NCI-H1436 (cell line): ENCODE measurements at regions not wholly inside any gene's neighbourhood (a gene's known extent, or its start where the extent isn't known, plus 50 kb on each side); places are given as distances from the start of the nearest gene placed in this dataset.

Experiments used
- DNase-seq: peaks from one replicate; lab custom pipeline; 2025; lab: John Stamatoyannopoulos, UW

DNA sequence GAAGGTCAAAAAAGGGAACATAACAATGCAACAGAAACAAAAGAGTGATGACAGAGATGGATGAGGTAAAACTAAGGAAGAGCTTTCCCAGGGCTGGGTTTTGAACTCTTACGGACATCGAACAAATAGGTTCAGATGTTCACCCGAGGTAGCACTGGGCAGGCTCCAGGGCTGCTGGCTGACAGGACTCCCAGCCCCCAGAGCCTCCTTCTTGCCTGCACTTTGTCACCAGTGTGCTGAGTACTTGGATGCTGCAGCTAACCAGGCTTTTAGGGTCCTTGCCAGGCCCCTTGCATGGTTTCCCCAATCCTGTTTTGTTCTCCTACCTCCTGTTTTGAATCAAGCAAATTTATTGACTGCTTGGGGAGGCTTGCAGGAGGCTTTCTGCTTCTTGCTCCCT, 322.9 kb downstream of the DYSF start:
- no peak for DNase-seq

DNA sequence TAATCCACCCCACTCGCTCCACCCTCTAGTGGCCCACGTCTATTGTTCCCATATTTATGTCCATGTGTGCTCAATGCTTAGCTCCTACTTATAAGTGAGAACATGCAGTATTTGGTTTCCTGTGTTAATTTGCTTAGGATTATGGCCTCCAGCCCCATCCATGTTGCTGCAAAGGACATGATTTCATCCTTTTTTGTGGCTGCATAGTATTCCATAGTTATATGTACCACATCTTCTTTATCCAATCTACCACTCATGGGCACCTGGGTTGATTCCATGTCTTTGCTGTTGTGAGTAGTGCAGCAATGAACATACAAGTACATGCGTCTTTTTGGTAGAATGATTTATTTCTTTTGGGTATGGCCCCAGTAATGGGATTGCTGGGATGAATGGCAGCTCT, 319.9 kb downstream of the DYSF start:
- DNase-seq, result no peak

DNA sequence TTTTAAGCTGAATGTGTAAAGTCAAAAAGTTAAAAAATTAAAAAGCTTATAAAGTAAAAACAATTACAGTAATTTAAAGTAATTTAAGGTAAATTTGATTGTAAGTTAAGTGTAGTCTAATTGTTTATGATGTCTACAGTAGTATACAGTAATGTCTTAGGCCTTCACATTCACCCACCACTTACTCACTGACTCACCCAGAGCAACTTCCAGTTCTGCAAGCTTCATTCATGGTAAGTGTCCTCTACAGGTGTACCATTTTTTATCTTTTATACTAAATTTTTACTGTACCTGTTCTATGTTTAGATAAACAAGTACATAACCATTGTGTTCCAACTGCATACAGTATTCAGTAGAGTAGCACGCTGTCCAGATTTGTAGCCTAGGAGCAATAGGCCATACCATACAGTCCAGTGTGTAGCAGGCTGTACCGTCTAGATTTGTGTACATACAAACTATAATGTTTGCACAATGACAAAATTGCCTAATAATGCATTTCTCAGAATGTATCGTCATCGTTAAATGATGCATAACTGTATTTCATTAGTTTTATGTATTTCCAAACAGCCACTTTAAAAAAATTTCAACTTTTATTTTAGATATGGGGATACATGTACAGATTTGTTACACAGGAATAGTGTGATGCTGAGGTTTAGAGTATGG, 319.3 kb downstream of the DYSF start:
- no peak for DNase-seq

DNA sequence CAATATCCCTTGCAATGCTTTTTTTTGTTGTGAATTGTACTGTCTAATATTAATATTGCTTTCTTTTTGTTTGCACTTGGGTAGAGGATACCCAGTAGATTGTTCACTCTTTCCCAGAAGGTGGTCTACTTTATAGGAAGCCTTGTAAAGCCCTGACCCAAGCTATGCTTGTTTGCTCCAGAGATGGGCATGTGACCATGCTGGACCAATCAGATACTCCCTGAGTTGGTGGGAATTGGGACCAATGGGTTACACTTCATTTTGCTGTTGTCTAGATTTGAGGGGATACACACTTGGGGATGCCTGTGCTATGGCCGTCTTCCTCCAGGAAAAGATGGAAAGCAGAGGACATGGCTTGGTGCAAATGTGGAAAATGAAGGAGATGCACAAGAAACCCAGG, 314.3 kb downstream of the DYSF start:
- DNase-seq, result no peak

DNA sequence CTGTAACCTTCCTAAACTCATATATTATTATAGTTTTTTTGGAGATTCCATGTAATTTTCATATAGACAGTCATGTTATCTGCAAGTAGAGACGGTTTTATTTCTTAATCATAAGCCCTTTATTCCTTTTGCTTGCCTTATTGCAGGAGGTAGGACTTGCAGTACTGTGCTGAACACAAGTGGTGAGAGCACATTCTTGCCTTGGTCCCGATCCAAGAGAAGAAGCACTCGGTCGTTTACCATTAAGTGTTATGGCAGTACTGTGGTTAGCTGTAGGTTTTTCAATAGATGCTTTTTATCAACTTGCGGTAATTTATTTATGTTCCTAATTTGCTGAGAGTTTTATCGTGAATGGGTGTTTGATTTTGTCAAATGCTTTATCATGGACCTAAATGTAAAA, 305.7 kb downstream of the DYSF start:
- DNase-seq, result no peak

DNA sequence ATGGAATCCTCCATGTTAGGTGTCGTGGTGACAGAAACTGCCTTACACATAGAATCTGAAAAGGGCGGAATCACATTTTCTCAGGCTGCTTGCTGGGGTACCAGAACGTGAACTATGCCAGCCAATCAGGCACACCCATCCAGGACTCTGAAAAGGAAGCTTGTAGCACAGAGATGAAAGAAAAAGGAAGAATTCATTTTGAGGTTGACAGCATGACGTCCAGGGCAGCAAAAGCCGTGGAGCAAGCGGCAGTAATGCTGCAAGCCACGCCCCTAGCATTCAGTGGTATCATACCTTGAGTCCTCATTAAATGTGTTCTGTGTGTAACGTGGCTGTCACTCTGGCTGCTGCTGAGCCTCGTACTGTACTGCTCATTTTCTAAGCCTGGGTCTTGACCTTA, 304.0 kb downstream of the DYSF start:
- DNase-seq, result no peak

DNA sequence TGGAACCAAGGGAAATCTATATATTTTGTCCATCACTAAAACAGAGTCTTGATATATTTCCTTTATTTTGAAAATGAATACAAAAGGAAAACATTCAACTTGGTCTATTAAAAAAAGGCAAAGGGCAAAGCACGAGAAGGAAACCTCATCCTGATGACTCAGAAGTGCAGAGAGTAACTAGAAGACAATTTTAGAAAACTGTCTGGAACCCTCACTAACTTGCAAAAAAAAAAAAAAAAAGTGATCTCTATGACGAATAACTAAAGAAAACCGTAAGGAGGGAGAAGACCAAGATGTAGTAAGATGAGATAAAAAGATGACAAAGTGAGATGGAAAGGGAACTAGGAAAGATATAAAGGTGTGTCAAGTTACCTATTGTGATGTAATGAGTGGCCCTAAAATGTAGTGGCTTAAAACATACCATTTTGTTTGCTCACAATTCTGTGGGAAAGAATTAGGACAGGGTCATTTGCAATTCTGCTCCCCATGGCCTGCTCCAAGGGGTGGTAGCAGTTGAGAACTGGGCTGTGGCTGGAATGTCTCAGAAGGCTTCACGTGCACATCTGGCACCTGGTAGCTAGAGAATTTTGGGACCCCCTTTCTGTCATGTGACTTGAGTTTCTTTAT, 303.0 kb downstream of the DYSF start:
- no peak for DNase-seq

DNA sequence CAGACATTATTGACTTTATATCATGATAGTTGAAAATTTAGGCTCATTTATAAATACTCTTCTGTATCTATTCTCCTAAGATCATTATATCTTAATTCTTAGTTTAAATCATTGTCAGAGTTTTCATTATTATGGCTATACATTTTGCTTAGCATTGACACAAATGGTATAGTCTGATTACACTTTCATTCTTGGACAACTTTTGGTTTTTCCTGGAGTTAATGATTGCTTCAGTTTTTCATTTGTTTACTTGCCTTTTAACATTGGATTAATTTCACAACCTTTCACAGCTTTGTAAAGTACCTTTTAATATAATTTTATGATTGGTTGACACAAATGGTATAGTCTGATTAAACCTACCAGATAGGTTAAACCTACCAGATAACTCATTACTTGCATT, 298.2 kb downstream of the DYSF start:
- DNase-seq, result no peak

DNA sequence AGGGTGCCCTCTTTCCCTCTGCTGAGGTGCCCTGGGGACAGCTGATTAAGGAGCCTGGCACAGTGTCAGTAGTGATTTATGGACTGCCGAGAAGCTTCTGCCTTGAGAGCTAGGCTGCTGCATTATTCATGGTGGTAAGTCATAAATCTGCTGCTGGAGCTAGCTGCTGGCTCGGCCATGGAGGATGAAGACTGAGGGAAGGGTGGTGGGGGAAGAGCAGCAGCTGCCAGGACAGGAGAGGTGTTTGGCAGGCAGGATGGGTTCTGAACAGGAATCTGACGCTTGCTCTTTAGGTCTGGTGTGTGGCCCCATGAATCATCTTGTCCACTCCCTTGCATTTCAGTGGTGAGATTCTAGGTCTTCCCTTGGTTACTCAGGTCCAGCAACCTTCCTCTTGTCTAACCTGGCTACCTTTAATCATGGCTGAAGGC, 296.3 kb downstream of the DYSF start:
- DNase-seq, result no peak

DNA sequence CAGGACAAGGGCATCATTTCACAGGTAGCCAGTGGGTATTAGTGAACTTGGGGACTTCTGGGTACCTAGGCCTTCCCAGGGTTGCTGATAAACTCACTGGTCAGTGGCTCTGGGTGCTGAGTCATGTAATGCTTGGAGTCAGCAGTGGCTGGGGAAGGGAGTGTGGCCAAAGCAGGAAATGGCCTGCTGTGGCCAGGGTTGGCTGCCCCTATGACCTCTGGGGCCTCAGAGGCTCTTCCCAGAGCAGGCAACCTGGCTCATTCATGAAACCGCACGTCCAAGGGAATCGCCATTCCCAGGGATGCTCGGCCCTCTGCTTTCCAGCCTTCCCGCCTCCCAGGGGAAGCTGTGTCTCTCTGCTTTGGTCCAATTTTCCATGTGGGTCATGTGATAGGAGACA, 294.9 kb downstream of the DYSF start:
- no peak for DNase-seq

DNA sequence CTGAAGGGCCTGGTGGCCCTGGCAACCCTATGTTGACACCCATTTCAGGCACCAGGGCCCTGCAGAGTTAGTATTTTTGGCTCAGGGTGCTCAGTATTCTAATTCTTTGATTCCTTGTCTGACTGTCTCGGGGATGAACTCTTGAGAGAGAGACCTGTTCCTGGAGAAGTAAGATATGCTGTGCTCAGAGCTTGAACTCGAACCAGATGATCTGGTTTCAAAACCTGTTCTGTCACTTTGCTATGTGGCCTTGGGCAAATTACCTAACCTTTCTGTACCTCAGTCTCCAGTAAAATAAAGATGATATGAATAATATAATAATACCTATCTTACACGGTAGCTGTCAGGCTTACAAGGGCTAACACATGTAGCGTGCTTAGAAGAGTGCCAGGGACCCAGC, 294.2 kb downstream of the DYSF start:
- DNase-seq, result no peak

DNA sequence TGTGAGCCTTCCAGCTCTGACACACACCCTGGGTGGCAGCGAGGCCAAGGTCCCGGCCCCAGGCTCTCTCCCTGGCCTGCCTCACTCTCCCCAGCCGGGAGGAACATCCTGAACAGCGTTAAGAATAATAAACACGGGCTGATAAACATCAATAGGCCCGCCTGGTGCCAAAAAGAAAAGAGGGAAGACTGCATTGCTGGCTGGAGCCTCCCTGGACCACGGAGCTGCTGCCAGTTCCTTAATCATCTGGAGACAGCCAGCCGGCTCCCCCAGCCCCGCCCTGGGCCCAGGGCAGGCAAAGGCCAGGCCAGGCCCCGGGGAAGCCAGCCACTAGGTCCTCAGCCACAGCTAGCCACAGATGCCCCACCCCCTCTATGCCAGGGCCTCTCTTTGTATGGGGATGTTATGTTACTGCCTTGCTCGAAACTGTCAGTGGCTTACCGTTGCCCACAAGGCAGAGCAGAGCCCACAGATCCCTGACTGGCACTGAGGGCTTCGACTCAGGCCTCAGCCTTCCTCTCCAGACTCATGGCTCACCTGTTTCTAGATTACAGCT, 293.7 kb downstream of the DYSF start:
- DNase-seq, result no peak

DNA sequence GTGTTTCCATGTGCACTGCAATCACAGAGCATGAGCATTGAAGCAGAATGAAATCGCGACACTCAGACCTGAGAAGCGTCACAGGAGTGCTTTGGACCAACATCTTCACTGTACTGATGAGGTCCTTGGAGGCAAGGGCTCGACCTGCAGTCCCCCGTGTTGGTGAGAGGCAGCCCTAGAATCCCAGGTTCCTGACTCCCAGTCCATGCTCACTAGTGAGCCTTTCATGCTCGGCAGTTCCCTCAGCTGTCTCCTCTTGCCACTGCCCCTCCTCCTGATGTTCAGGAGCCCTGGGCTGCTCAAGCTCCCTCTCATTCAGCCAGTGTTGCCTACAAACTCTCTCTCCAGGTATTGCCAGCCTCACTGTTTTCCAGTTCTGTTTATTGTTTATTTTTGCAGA, 291.4 kb downstream of the DYSF start:
- DNase-seq, result no peak

DNA sequence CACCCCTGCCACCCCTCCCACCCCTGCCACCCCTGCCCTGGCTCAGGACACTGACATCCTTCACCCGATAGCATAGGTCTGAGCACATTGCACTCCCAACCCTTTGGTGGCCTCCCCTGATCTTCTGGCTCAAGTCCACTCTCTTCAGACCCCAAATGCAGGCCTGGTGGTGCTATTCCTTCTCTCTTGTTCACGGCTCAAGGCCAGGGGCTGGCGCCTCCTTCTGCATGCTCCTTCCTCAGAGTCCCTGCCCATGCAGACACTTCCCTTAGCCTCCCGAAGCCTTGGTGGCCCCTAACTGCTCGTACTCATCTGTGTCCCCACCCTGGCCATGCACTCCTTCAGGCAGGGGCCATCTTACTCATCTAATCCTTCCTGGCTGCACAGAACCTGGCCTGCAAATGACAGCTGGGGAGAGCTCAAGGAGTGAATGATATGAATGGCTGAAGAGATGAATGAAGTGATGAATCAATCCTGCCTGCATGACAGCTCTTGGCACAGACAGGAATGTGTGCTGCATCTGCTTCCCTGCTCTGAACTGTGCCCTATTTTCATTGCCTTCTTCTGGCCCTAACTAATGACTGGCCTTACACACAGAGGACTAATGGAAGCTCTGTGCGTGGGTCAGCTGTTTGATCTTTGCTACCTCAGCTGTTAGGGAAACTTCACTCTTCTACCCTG, 290.8 kb downstream of the DYSF start:
- no peak for DNase-seq

DNA sequence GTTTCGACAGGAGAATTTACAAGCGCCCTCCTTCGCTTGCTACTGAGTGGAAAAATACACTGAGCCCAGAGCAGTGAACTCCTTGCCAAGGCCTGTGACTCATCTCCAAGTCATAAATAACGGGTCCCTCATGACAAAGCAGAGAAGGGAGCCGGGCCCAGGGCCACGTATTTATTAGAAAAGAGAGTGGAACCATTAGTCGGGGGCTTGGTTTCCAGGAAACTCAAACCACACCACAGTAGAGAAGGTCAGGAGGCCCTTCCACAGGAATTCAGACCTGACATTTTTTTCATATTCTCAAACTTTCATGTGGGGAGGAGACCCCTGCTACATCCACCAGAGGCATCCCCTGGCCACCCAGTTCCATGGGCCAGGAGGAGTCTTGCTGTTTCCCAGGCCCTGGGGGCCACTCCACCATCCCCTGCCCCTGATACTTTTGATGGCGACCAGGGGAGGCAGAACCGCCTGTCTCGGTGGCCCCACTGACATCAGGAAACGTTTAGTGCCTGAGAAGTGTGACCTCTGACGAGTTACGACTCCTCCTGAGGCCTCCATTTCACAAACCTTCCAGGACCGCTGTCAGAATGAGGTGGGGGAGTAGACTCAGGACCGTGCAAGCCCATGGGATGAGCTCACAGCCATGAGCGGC, 289.7 kb downstream of the DYSF start:
- DNase-seq, result no peak

DNA sequence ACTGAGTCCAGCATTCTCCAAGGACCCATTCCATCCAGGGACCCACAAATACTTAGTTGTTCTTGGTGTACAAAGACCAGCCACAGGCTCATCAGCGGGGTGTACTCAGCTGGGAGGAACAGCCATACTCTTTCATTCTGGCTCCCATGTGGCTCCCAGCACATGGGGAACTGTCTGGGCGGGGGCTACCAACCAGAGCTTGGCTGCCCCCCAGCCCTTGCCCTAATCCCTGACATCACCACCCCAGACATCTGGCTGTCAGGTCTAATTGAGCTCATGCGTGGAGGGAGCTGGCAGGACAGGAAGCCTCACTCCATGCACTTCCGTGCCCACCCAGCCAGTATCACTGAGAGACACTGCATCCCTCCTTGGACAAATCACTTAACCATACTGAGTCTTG, 283.6 kb downstream of the DYSF start:
- DNase-seq, result no peak

DNA sequence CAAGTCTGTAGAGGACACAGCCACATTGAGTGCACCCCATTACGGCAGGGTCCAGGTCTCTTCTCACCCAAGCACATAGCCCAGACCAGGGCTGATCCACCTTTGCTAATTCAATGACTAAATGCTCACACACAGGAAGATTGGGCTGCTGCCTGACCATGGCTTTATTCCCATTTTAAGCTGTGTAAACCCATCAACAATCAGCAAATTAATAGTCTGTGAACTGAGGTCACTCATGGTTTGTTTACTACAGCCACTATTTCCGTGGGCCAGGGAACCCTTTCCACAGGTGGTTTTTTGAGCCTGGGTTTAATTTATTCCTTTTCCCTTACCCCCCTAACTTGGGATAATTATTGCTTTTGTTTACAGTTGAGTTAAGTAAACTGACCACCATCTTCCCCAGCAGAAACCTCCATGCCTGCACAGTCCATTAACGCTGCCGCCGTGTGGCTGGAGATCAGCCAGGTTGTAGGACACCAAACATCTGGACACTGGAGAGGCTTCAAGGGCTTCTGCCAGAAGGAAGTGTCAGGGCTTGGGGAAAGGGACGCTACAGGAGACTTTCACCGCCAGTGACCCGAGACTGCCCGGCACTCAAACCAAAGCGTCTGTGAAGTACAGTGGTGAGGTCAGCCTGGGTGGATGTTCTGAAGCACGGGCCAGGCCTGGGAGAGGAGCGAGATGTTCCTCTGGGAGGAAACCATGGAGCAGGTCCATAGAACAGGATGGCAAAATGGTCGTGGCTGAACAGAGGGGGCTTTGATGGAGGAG, 282.9 kb downstream of the DYSF start:
- DNase-seq, result no peak
